Psoas muscle (tissue), 7 donors: ENCODE measurements at regions not wholly inside any gene's neighbourhood (a gene's known extent, or its start where the extent isn't known, plus 50 kb on each side); places are given as distances from the start of the nearest gene placed in this dataset.

ENCODE experiments used
- ATAC-seq, 4 donors: fragments of 200-7000 bp; cut with Tn5 transposase; one replicate each; pipeline ENCODE4 v1.9.1; 2020; ENCODE audit warnings: moderate library complexity in 3 of 4, mild to moderate bottlenecking in 2 of 4
- DNase-seq, 2 donors: peaks; one replicate each; pipeline ENCODE4 v3.0.0-alpha.2; 2020
- H3K27ac ChIP-seq: fragments of 200-600 bp; one replicate; pipeline ENCODE4 v1.8.0; 2022
- H3K27me3 ChIP-seq, 3 donors: fragments of 200-600 bp in 1 of 3; one replicate each; pipeline versions ENCODE4 v1.6.1 to v1.8.0; 2013 to 2022; ENCODE audit warnings: low read length in 2 of 3, mild to moderate bottlenecking in 2 of 3, moderate library complexity in 1 of 3; ENCODE audit not compliant: insufficient read depth in 3 of 3
- H3K36me3 ChIP-seq, 2 donors: fragments of 200-600 bp in 1 of 2; one replicate each; pipeline versions ENCODE4 v1.6.1 to v1.8.0; 2013 to 2022; ENCODE audit warnings: low read depth in 1 of 2, mild to moderate bottlenecking in 1 of 2, moderate library complexity in 1 of 2; ENCODE audit not compliant: insufficient read depth in 1 of 2
- H3K4me1 ChIP-seq: fragments of 200-600 bp; one replicate; pipeline ENCODE4 v1.8.0; 2022
- H3K4me3 ChIP-seq: fragments of 200-600 bp; one replicate; pipeline ENCODE4 v1.8.0; 2022; ENCODE audit warnings: mild to moderate bottlenecking
- H3K9me3 ChIP-seq: fragments of 200-600 bp; one replicate; pipeline ENCODE4 v1.8.0; 2022
- WGBS, 3 donors: extraction: QIAGEN DNeasy Blood & Tissue Kit; methylation state at CpG; one replicate each; pipeline versions ENCODE4 v1.1.6 to v1.1.7; 2013; 5-methylcytosine and 5-hydroxymethylcytosine counted together
- intact Hi-C, 2 donors: fragments of 100-400 bp; cut with DNase I; formaldehyde crosslinking; loops; one replicate each; pipeline versions ENCODE4 v1.11.0 to v1.14.2; 2022
- TF ChIP-seq, protein P1 (sequence below): fragments of 200-600 bp; IDR thresholded peaks from one replicate; pipeline ENCODE4 v1.8.0; 2022; ENCODE audit warnings: antibody characterized with exemption
- donor health status: healthy with polysubstance abuse.
- donor health status: DM: no; HTN: no; CAD: no; lungs with moderate emphysema.
- donor health status: Bipolar disorder and iron deficiency.
- donor health status: healthy.
- donor health status: DM: yes; HTN: yes; CAD: no.
- donor health status: DM: no; HTN: no; CAD: no.
- donor health status: DM: yes; HTN: yes; CAD: no.

GRCh38 chr2:100666996-100667395 is 104.2 kb downstream of the PDCL3 start:
- Histone ChIP-seq H3K4me1 (no peaks in the 10 kb centered on the region), H3K9me3 (no peaks in the 10 kb centered on the region), H3K27ac (no peak overlapping the region), H3K4me3 (no peak overlapping the region), H3K27me3 (no peaks in the 10 kb centered on the region), H3K36me3 (no peaks in the 10 kb centered on the region)
- DNase-seq (no peak), ATAC-seq (no peak)
- intact Hi-C loops, result no loop called here
- TF ChIP-seq, protein P1, sequence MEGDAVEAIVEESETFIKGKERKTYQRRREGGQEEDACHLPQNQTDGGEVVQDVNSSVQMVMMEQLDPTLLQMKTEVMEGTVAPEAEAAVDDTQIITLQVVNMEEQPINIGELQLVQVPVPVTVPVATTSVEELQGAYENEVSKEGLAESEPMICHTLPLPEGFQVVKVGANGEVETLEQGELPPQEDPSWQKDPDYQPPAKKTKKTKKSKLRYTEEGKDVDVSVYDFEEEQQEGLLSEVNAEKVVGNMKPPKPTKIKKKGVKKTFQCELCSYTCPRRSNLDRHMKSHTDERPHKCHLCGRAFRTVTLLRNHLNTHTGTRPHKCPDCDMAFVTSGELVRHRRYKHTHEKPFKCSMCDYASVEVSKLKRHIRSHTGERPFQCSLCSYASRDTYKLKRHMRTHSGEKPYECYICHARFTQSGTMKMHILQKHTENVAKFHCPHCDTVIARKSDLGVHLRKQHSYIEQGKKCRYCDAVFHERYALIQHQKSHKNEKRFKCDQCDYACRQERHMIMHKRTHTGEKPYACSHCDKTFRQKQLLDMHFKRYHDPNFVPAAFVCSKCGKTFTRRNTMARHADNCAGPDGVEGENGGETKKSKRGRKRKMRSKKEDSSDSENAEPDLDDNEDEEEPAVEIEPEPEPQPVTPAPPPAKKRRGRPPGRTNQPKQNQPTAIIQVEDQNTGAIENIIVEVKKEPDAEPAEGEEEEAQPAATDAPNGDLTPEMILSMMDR, result no peak
- WGBS, 3 donors, result 56 to 74% (median 58%) methylated on average over 4 of the region's 4 CpGs

- no peak for ATAC-seq
- Histone ChIP-seq H3K4me3 (no peak overlapping the region), H3K9me3 (no peaks in the 10 kb centered on the region), H3K27ac (no peak overlapping the region), H3K36me3 (no peaks in the 10 kb centered on the region), H3K4me1 (no peaks in the 10 kb centered on the region), H3K27me3 (no peaks in the 10 kb centered on the region)
- WGBS, 3 donors, result 81 to 86% (median 85%) methylated on average over 7 of the region's 7 CpGs
- TF ChIP-seq, protein P1, result no peak
- intact Hi-C loops, result no loop called here
- DNase-seq, result no peak
Observed at GRCh38 chr2:100667801-100668200, 105.0 kb downstream of the PDCL3 start.

- no peak overlapping the region for H3K27ac ChIP-seq
- DNase-seq (no peak), ATAC-seq (no peak)
- 71 to 89% (median 83%) methylated on average over 5 of the region's 5 CpGs for WGBS, 3 donors
- H3K36me3 ChIP-seq, result no peaks in the 10 kb centered on the region
- H3K4me3 ChIP-seq, result no peak overlapping the region
- TF ChIP-seq, protein P1, result no peak
- no peaks in the 10 kb centered on the region for H3K27me3 ChIP-seq
- H3K9me3 ChIP-seq, result no peaks in the 10 kb centered on the region
- H3K4me1 ChIP-seq, result no peaks in the 10 kb centered on the region
- intact Hi-C loops, result no loop called here
Observed at GRCh38 chr2:100670232-100670631, 107.4 kb downstream of the PDCL3 start.

DNA sequence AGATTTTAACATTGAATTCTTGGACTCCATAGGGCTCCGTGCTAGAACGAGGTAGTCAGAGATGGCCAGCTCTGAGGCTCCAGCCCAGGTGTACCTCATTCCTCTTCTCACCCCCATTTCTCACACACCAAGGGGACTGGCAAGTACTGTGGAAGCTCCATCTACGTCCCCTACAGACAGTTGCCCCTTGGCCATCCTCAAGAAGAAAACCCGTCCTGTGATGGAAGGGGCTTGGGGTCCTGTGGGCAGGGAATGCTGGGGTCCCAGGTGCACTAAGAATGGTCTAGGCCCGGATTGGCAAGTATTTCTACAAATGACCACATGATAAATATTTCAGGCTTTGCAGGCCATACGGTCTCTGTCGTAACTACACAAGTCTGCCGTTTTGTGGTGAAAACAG is 110.3 kb downstream of the PDCL3 start:
- no peaks in the 10 kb centered on the region for H3K36me3 ChIP-seq
- 93 to 96% (median 94%) methylated on average over 8 of the region's 8 CpGs for WGBS, 3 donors
- H3K27me3 ChIP-seq, result no peaks in the 10 kb centered on the region
- H3K9me3 ChIP-seq, result no peaks in the 10 kb centered on the region
- DNase-seq, result no peak
- TF ChIP-seq, protein P1, result no peak
- H3K4me1 ChIP-seq, result no peaks in the 10 kb centered on the region
- intact Hi-C loops, result no loop called here
- no peak overlapping the region for H3K27ac ChIP-seq
- H3K4me3 ChIP-seq, result no peak overlapping the region
- no peak for ATAC-seq

DNA sequence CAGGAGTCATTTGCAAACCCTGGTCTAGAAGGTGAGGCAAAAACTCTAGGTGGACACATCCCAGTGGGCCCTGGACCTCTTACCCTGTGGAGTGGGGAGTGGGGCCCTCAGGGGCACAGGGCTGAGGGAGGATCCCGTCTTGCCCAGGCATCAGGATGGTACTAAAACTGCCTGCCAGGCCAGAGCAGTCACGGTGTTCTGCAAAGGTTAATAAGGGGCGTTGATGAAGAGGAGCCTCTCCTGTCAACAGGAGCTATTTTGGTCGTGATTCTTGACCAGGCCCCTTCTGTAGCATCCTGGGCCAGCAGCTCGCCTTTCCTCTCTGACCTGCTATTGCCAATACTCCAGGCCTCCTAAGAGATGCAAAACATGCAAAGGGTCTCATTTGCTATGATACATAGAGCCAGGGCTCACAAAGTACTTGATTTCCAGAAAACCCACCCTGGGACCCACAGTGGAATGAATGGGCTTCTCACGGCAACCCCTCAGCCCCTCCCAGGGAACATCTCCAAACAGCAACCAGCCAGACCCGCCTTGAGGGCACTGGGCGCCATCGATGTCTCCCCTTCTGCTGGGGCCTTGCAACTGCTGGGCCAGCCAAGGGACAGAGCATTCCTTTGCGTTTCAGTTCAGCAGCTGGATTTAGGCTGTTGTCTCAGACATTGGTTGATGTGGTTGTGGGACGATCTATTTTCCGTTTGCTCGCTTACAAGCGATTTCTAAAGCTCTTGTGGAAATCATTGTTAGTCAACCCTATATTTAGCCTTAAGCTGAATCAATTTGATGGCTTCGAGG is 111.1 kb downstream of the PDCL3 start:
- 53 to 63% (median 54%) methylated on average over 15 of the region's 15 CpGs for WGBS, 3 donors
- intact Hi-C loops, result no loop called here
- TF ChIP-seq, protein P1, result no peak
- ATAC-seq (peak in 2 of 4 donors; percentile 39 to 74), DNase-seq (no peak)
- H3K36me3 ChIP-seq, result no peaks in the 10 kb centered on the region
- H3K27ac ChIP-seq, result no peak overlapping the region
- H3K9me3 ChIP-seq, result no peaks in the 10 kb centered on the region
- H3K4me1 ChIP-seq, result no peaks in the 10 kb centered on the region
- H3K4me3 ChIP-seq, result no peak overlapping the region
- no peaks in the 10 kb centered on the region for H3K27me3 ChIP-seq
